Chondrocyte (in vitro differentiated cells): ENCODE measurements at regions not wholly inside any gene's neighbourhood (a gene's known extent, or its start where the extent isn't known, plus 50 kb on each side); places are given as distances from the start of the nearest gene placed in this dataset.

Experiments used
- DNase-seq: peaks from one replicate; pipeline ENCODE4 v3.0.0; 2021; ENCODE audit warnings: mixed read lengths, low spot score
- H3K27ac Mint-ChIP-seq: one replicate; pipeline ENCODE4 v1.8.0; 2021; ENCODE audit warnings: mild to moderate bottlenecking, moderate library complexity, mixed read lengths; ENCODE audit not compliant: unreplicated experiment
- H3K27me3 Mint-ChIP-seq: 2 replicates; pipeline ENCODE4 v1.8.0; 2021; ENCODE audit warnings: low read depth, mixed read lengths
- H3K36me3 Mint-ChIP-seq: 2 replicates; pipeline ENCODE4 v1.8.0; 2021; ENCODE audit warnings: low read depth, mixed read lengths
- H3K4me1 Mint-ChIP-seq: 2 replicates; pipeline ENCODE4 v1.8.0; 2021; ENCODE audit warnings: low read depth, mild to moderate bottlenecking, mixed read lengths
- H3K4me3 Mint-ChIP-seq: one replicate; pipeline ENCODE4 v1.8.0; 2021; ENCODE audit warnings: mild to moderate bottlenecking, moderate library complexity, mixed read lengths; ENCODE audit not compliant: unreplicated experiment
- H3K9me3 Mint-ChIP-seq: 2 replicates; pipeline ENCODE4 v1.8.0; 2021; ENCODE audit warnings: low read depth, mixed read lengths
- CTCF ChIP-seq: fragments of 200-600 bp; sonication (generic); IDR thresholded peaks from 2 replicates; pipeline ENCODE4 v1.5.0; 2021; ENCODE audit warnings: antibody characterized with exemption, mild to moderate bottlenecking, moderate library complexity

GRCh38 chr7:30232391-30232790, 52.0 kb upstream of the ZNRF2 start:
- Mint-ChIP-seq H3K4me1 (peaks cover 6% of the 10 kb centered on the region), H3K27me3 (peaks cover 3% of the 10 kb centered on the region), H3K27ac (no peak overlapping the region), H3K36me3 (no peaks in the 10 kb centered on the region), H3K9me3 (no peaks in the 10 kb centered on the region), H3K4me3 (no peak overlapping the region)
- no peak for TF ChIP-seq CTCF
- DNase-seq: no peak
